Amygdala (tissue), 56 donors: ENCODE measurements at regions not wholly inside any gene's neighbourhood (a gene's known extent, or its start where the extent isn't known, plus 50 kb on each side); places are given as distances from the start of the nearest gene placed in this dataset.
"Not testable (repeated sequence)": the region's sequence is repeated elsewhere in the genome, so short reads cannot be mapped to it uniquely, and the experiment has no call there.

Experiments
- DNase-seq, 56 donors: peaks; one replicate each; lab custom pipeline; 2025; lab: John Stamatoyannopoulos, UW

DNA sequence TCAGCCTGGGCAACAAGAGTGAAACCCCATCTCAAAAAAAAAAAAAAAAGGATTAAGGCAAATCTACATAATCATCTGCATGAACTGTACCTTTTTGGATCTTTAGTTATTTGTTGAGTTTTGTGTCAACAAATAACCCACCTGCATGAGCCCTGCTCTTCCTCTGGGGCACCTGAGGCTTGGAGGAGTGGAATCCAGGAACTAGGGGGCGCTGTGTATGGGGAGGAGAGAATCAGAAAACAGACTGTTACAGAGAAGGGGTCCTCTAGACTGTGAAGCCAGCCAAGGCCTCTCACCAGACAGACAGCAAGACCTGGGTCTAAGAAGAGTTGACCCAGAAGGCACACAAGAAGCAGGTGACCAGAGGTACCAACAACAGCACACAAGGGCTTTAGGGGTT, 682.8 kb upstream of the NRP1 start:
- no peak for DNase-seq

GRCh38 chr10:34016576-34016975, 682.1 kb upstream of the NRP1 start:
- no peak for DNase-seq

DNA sequence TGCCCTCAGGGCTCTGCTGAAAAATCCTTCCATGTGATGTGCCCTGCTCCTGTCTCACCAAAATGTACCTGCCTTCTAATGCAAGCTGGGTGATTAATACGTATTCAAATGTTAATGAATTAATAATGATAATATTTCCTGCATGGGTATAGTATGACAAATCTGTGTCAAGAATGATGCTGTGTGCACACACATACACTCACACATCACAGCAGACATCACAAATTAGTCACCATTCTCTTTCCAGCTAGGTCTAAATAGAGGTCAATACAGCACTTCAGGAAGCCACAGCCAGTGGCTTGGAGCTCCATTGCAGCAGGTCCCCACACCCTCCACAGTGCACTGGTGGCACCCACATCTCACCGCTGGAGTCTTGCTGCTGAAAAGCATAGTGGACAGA, 681.2 kb upstream of the NRP1 start:
- DNase-seq = no peak

DNA sequence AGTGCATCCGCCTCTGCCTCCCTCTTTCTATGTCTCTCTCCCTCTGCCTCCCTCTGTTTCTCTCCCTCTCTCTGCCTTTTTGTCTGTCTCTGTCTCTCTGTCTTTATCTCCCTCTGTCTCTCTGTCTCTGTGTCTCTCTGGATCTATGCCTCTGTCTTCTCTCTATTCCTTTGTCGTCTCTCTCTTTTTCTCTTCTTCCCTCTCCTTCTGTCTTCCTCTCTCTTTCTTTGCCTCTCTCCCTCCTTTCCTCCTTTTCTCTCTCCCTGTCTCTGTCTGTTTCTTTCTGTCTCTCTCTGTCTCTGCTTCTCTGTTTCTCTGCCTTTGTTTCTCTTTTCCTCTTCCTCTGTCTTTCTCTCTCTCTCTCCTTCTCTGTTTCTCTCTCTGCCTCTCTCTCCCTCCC, 678.8 kb upstream of the NRP1 start:
- no peak for DNase-seq

DNA sequence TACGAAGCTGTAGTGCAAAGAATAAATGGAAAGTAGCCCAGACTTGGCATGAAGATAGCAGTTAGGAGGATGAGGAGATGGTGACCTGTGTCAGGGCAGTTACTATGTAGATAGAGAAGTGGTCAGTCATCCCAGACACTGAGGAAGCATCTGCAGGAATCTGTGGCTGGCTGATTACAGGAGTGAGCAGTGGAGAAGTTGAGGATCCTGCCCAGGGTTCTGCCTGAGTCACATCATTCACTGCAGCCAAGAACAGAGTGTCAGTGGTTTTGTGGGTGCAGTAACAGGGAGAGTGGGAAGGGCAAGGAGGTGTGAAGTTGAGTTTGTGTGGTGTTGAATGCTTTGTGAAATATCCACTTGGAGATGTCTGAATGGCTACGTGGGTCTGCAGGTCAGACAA, 676.4 kb upstream of the NRP1 start:
- no peak for DNase-seq

GRCh38 chr10:34010228-34010627, 675.8 kb upstream of the NRP1 start:
- DNase-seq = not testable (repeated sequence)

DNA sequence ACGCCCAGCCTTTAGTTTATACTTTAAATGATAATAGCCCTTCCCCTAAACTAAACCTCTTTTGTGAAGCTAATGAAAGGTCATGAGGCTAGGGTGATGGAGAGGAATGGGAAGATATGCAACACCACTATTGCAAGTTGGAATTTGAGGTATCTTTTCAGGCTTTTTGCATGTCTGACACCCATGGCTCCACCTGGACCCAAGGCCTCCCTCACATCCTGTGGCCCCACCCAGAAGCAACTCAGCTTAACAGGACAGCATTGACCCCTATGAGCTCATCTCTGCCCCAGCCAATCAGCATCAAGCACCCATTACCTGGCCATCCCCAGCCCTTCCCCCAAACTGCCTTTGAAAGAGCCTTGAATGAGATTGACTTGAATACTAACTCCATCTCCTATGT, 674.2 kb upstream of the NRP1 start:
- no peak for DNase-seq

DNA sequence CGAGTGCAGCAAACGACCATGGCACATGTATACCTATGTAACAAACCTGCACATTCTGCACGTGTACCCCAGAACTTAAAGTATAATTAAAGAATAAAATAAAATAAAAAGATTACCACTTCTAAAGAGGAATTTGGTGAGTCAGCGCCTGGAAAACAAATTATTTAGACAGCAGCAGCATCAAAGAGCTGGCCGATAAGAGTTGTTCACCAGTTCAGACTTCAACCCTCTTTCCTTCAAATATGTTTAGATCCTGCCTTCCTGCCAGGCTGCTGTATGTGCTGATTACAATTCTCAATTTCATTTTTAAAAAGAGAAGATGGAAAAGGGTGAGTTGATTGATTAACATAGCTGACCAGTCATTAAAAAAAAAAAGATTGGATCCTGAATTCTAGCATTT, 672.0 kb upstream of the NRP1 start:
- DNase-seq = no peak

GRCh38 chr10:34003561-34003960, 669.1 kb upstream of the NRP1 start:
- DNase-seq = no peak

DNA sequence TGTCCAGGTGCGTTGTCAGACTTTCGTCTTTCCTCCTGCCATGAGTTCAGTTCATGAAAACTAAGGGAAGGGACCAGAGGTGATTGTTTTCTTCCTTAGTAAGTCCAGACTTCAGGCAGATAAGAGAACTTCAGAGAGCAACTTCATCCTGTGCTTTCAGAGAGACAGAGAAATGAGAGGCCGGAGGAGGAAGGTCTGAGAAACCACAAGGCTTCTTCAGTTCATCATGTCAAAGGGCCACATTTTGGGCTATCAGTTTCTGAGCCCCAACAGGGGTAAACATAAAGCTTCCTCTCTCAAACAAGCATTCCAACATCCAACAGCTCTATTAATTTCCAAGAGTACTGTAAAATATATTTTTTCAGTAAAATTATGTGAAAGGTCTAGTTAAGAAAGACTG, 668.4 kb upstream of the NRP1 start:
- DNase-seq = no peak

DNA sequence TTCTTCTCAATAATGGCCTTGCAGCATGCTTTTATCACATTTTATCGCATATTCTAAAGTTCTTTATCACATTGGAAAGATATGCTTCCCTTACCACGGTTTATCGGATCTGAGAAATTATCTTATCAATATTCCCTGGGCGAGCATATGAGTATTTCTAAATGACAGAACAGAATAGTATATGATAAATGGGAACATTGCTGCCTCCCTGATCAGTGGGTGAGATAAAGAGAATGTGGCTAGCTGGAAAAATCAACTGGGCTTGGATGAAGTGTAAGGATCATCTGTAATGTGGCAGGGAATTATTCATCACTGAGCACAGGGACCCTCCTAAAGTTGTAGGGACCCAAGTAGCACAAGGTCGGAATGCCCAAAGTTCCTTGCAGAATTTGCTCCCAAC, 667.4 kb upstream of the NRP1 start:
- no peak for DNase-seq

- no peak for DNase-seq
Measured at GRCh38 chr10:34001087-34001580, 666.7 kb upstream of the NRP1 start.

DNA sequence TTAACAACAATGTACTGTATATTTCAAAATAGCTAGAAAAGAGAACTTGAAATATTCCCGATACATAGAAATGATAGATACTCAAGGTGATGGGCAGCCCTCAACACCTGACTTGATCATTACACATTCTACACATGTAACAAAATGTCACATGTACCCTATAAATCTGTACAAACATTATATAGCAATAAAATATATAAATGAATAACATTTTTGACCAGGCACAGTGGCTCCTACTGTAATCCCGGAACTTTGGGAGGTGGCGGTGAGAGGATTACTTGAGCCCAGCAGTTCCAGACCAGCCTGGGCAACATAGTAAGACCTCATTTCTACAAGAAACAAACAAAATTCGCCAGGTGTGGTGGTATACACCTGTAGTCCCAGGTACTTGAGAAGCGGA, 659.5 kb upstream of the NRP1 start:
- no peak for DNase-seq

- DNase-seq = no peak
Measured at GRCh38 chr10:33991924-33992323, 657.5 kb upstream of the NRP1 start.

GRCh38 chr10:33986515-33986914, 652.0 kb upstream of the NRP1 start:
- DNase-seq = no peak

DNA sequence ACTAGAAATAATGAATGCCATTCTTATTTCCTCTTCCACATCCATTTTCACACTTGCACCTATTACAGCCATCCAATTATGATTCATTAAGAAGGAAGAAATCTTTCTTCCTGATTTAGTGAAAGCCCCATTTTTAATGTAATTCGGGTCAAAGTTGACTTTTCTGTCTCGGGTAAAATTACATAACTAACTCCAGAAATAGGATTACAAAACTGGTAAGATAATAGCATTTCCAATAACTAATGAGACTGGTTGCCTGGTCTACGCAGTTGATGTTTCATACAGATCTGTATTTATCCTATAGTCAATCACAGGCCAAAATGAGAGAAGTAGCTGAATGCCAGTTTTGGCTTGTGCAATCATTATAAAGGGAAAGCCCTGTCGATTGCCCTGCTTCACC, 651.5 kb upstream of the NRP1 start:
- DNase-seq = no peak

DNA sequence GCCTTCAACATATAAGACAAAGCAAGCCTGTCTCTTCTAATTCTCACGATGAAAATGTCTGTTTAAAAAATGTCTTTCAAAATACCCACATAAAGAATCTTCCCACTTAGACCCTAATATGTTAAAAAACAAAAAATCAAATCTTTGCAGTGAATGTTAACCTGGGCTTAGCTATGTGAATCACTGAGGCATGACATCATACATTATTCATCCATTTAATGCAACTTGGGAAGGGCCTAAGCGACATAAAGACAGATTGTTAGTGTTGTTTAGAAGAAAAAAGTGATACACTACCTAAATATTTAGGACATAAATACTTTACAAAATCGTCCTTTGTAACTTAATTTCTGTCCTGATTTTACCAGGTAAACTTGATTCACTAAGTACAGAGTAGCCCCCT, 648.5 kb upstream of the NRP1 start:
- no peak for DNase-seq

DNA sequence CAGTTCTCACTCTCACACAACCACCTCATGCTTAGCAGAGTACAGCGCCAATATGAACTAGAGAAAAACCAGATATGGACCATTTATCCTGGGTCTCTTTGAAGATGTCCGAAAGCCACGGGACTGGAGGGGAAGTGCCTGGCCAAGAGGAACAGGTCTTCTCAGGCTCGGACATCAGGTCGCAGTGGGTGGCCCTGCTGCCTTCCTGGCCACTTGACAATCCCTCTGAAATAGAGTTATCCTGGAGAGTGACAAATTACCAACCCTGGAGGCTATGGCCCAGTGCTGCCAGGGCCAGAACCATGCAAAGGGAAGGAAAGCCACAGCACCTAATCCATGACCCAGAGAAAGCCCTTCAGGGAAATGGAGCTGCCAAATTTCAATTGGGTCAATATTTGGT, 646.8 kb upstream of the NRP1 start:
- no peak for DNase-seq

- DNase-seq = no peak
Measured at GRCh38 chr10:33979195-33979594, 644.7 kb upstream of the NRP1 start.

DNA sequence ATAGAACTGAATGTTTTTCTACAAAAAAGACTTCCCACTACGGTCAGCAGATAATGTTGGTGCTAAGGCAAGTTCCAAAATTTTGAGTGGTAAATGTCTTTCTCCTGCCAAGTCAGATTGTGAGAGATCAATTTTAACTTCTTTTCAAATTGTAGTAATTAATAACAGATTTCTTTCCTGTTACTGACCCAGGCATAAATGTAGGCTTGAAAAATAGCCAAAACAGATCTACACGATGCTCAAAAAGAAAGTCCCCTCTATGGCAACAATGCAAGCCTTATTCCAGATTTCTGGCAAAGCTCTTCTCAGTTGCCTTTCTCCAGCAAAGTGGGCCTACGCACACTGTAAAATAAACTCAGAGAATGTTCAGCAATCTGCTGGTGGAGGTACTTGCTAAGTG, 641.0 kb upstream of the NRP1 start:
- DNase-seq = no peak

GRCh38 chr10:33974976-33975478, 640.6 kb upstream of the NRP1 start:
- no peak for DNase-seq

DNA sequence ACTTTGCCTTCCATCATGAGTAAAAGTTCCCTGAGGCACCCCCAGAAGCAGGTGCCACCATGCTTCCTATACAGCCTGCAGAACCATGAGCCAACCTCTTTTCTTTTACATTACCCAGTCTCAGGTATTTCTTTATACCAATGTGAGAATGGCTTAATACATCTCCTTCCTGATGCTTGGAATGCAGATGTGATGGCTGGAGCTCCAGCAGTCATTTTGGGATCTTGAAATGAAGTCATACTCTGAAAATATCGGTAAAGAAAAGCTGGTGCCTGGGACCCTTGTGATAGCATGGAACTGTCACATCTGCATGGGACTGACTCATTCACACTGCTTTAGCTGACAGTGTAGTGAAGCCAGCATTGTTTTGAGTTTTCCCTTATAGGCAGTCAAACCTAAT, 634.5 kb upstream of the NRP1 start:
- DNase-seq = no peak

DNA sequence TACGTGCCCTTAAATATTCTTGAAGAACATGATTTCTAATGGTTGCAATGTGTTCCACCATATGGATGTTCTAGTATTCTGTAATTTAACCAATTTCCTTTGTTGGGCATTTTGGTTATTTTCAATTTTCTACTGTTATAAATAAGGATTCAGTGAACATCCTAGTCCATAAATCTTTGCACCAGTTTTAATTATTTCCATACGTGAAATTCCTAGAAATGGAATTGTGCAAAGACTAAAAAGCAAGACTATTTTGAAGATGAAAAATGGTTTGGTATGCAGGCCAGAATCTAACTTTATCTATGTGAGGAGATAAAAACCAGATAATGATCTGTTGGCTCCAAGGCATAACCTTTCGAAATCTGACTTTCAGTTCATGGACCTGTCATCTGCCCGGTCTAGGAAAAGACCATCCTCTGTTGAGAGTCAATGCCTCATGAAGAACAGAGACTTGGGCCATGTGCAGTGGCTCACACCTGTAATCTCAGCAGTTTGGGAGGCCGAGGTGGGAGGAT, 633.2 kb upstream of the NRP1 start:
- DNase-seq = no peak
